ENCODE measurements at regions not wholly inside any gene's neighbourhood (a gene's known extent, or its start where the extent isn't known, plus 50 kb on each side); places are given as distances from the start of the nearest gene placed in this dataset.

- H3K4me2 ChIP-seq (ENCODE audit: low read depth, low read length), result no peak overlapping the region
- WGBS (ENCODE audit: low lambda C conversion rate), result 27% methylated on average over 3 of the region's 3 CpGs
- no peaks in the 10 kb centered on the region for H3K36me3 ChIP-seq (replicated peaks in 1 of 2; ENCODE audit: control insufficient read depth in 1 of 2, insufficient read depth in 2 of 2, low read length in 2 of 2)
- no peaks in the 10 kb centered on the region for H3K9me3 ChIP-seq (ENCODE audit: low read length)
- no peaks in the 10 kb centered on the region for H3K4me1 ChIP-seq (ENCODE audit: insufficient read depth, low read length)
- H3K27me3 ChIP-seq (ENCODE audit: control insufficient read depth in 1 of 2, insufficient read depth in 2 of 2, low read length in 2 of 2), result no peaks in the 10 kb centered on the region; a peak in 2 of 5 replicates
- ATAC-seq (no peak), FAIRE-seq (no peak), DNase-seq (ENCODE audit: low spot score) (no peak)
- no peaks in the 10 kb centered on the region for H3K79me2 ChIP-seq (ENCODE audit: insufficient read depth, low read length)
- intact Hi-C loops (cut with micrococcal nuclease; ENCODE audit: unreplicated experiment), result no loop called here
- no peak overlapping the region for H3K9ac ChIP-seq (ENCODE audit: insufficient read depth, low read depth, low read length)
- in situ Hi-C loops (cut with HindIII; ENCODE audit: extremely low pct_ligation_motif_present, low pct_unique_long_range_greater_than_20kb), result no loop called here
- H3K4me3 ChIP-seq (replicated peaks in 1 of 3; ENCODE audit: insufficient read depth in 1 of 3, low read depth in 2 of 3, low read length in 3 of 3), result no peak overlapping the region
- no peak overlapping the region for H3K27ac ChIP-seq (ENCODE audit: extremely low read length, insufficient read depth, low read length)
- ChIA-PET CTCF (ENCODE audit: low intra/inter-chr PET ratio, low total read pairs) (no interaction called here), POLR2A (no interaction called here)
- no peak overlapping the region for H2AFZ ChIP-seq (ENCODE audit: low read length)
- no peaks in the 10 kb centered on the region for H4K20me1 ChIP-seq (ENCODE audit: insufficient read depth, low read length)
- no TSS peak for BruUV-seq (replicated peaks)
- TF ChIP-seq ZFYVE20 (CRISPR knock-in tag; IDR thresholded peaks at IDR 0.05; ENCODE audit: borderline replicate concordance, low read depth) (no peak), SNAPC2 (CRISPR knock-in tag; IDR thresholded peaks at IDR 0.05) (no peak), TAF1 (CRISPR knock-in tag; IDR thresholded peaks at IDR 0.05) (no peak), ZNF616 (CRISPR knock-in tag; IDR thresholded peaks at IDR 0.05; ENCODE audit: low read depth) (no peak), MIXL1 (CRISPR knock-in tag; IDR thresholded peaks at IDR 0.05) (no peak), ZNF281 (CRISPR knock-in tag; IDR thresholded peaks at IDR 0.05; ENCODE audit: borderline replicate concordance) (no peak), ZNF224 (CRISPR knock-in tag; IDR thresholded peaks at IDR 0.05) (no peak), RBAK (CRISPR knock-in tag; IDR thresholded peaks at IDR 0.05) (no peak), ZNF512B (CRISPR knock-in tag; IDR thresholded peaks at IDR 0.05; ENCODE audit: borderline replicate concordance) (no peak), PLRG1 (conservative IDR thresholded peaks at IDR 0.05) (no peak), JUN (CRISPR knock-in tag; IDR thresholded peaks at IDR 0.05) (no peak), SOX5 (CRISPR knock-in tag; IDR thresholded peaks at IDR 0.05; ENCODE audit: borderline replicate concordance) (no peak), PAF1 (CRISPR knock-in tag; IDR thresholded peaks at IDR 0.05) (no peak), ARID4A (CRISPR knock-in tag; IDR thresholded peaks at IDR 0.05; ENCODE audit: borderline replicate concordance) (no peak), ZNF101 (CRISPR knock-in tag; IDR thresholded peaks at IDR 0.05; ENCODE audit: borderline replicate concordance, low read depth) (no peak)
Observed at GRCh38 chr2:217186668-217187159, 326.9 kb upstream of the TNP1 start.
